MCF 10A (cell line): ENCODE measurements at regions not wholly inside any gene's neighbourhood (a gene's known extent, or its start where the extent isn't known, plus 50 kb on each side); places are given as distances from the start of the nearest gene placed in this dataset.

Experiments
- BruUV-seq: library from RNA; stranded (reverse); fragments of 400-500 nt; replicated peaks from 2 replicates; lab custom pipeline; 2021; lab: Mats Ljungman, UMichigan
- CTCF ChIA-PET: fragments of 300-600 bp; sonication (Branson Sonifier 250); formaldehyde crosslinking; extraction: SDS; loops from one replicate; lab custom pipeline; 2021; ENCODE audit warnings: antibody characterized with exemption, inconsistent platforms; lab: Yijun Ruan, JAX
- POLR2A ChIA-PET: fragments of 300-600, 350-650 bp; sonication (Branson Sonifier 250); formaldehyde crosslinking; extraction: SDS; loops from one replicate; lab custom pipeline; 2020; ENCODE audit warnings: antibody characterized with exemption, inconsistent platforms; lab: Yijun Ruan, JAX
- DNase-seq: peaks from one replicate; pipeline ENCODE4 v3.0.0-alpha.2; 2018; ENCODE audit not compliant: unreplicated experiment
- H3K27ac Mint-ChIP-seq: one replicate; pipeline ENCODE4 v1.8.0; 2022; ENCODE audit warnings: mild to moderate bottlenecking, low read depth, mixed read lengths; ENCODE audit not compliant: unreplicated experiment
- H3K27me3 Mint-ChIP-seq: one replicate; pipeline ENCODE4 v1.8.0; 2022; ENCODE audit warnings: mixed read lengths; ENCODE audit not compliant: insufficient read depth, unreplicated experiment
- H3K36me3 Mint-ChIP-seq: one replicate; pipeline ENCODE4 v1.8.0; 2022; ENCODE audit warnings: mild to moderate bottlenecking, moderate library complexity, mixed read lengths; ENCODE audit not compliant: insufficient read depth, unreplicated experiment
- H3K4me1 Mint-ChIP-seq: one replicate; pipeline ENCODE4 v1.8.0; 2022; ENCODE audit warnings: mixed read lengths; ENCODE audit not compliant: insufficient read depth, unreplicated experiment
- H3K4me3 Mint-ChIP-seq: one replicate; pipeline ENCODE4 v1.8.0; 2022; ENCODE audit warnings: mild to moderate bottlenecking, moderate library complexity, mixed read lengths; ENCODE audit not compliant: unreplicated experiment
- H3K9me3 Mint-ChIP-seq: one replicate; pipeline ENCODE4 v1.8.0; 2022; ENCODE audit warnings: mixed read lengths; ENCODE audit not compliant: unreplicated experiment
- intact Hi-C: fragments of 100-400 bp; cut with micrococcal nuclease; formaldehyde crosslinking; loops from 2 replicates; pipeline ENCODE4 v1.14.1; 2022
- TF ChIP-seq, protein P1 (sequence below): fragments of 200-600 bp; IDR thresholded peaks from one replicate; pipeline ENCODE4 v1.8.0; 2022; ENCODE audit warnings: antibody characterized with exemption, mild to moderate bottlenecking; ENCODE audit not compliant: unreplicated experiment

DNA sequence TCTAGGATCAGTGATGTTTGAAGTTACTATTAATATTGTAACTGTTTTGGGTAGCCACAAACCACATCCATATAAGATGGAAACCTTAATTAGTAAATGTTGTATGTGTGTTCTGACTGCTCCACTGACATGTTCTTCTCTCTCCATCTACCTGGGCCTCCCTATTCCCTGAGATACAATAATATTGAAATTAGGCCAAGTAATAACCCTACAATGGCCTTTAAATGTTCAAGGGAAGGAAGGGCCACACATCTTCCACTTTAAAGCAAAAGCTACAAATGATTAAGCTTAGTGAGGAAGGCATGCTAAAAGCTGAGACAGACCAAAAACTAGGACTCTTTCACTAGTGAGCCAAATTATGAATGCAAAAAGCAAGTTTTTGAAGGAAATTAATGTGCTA, 176.4 kb upstream of the ANK3 start:
- Mint-ChIP-seq H3K4me3 (no peak overlapping the region), H3K27me3 (no peaks in the 10 kb centered on the region), H3K9me3 (peaks cover 27% of the 10 kb centered on the region), H3K27ac (no peak overlapping the region), H3K4me1 (no peaks in the 10 kb centered on the region), H3K36me3 (no peaks in the 10 kb centered on the region)
- CTCF ChIA-PET: interaction anchor here (0.9 to 1.0 kb wide), 2 partner anchors 16 to 80 kb away, joined by 5 to 6 read pairs; no protein-coding TSS in a partner anchor
- POLR2A ChIA-PET: no interaction called here
- BruUV-seq: no TSS peak
- DNase-seq: no peak
- intact Hi-C loops: no loop called here
- TF ChIP-seq, protein P1, sequence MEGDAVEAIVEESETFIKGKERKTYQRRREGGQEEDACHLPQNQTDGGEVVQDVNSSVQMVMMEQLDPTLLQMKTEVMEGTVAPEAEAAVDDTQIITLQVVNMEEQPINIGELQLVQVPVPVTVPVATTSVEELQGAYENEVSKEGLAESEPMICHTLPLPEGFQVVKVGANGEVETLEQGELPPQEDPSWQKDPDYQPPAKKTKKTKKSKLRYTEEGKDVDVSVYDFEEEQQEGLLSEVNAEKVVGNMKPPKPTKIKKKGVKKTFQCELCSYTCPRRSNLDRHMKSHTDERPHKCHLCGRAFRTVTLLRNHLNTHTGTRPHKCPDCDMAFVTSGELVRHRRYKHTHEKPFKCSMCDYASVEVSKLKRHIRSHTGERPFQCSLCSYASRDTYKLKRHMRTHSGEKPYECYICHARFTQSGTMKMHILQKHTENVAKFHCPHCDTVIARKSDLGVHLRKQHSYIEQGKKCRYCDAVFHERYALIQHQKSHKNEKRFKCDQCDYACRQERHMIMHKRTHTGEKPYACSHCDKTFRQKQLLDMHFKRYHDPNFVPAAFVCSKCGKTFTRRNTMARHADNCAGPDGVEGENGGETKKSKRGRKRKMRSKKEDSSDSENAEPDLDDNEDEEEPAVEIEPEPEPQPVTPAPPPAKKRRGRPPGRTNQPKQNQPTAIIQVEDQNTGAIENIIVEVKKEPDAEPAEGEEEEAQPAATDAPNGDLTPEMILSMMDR: no peak

- H3K9me3 Mint-ChIP-seq: peaks cover 27% of the 10 kb centered on the region
- H3K27me3 Mint-ChIP-seq: no peaks in the 10 kb centered on the region
- POLR2A ChIA-PET: no interaction called here
- no peak overlapping the region for H3K4me3 Mint-ChIP-seq
- TF ChIP-seq, protein P1: no peak
- CTCF ChIA-PET: interaction anchor here (0.9 to 1.0 kb wide), 2 partner anchors 15 to 80 kb away, joined by 5 to 6 read pairs; no protein-coding TSS in a partner anchor
- no peak overlapping the region for H3K27ac Mint-ChIP-seq
- intact Hi-C loops: no loop called here
- no TSS peak for BruUV-seq
- DNase-seq: no peak
- H3K36me3 Mint-ChIP-seq: no peaks in the 10 kb centered on the region
- no peaks in the 10 kb centered on the region for H3K4me1 Mint-ChIP-seq
Observed at GRCh38 chr10:60565492-60565891, 175.8 kb upstream of the ANK3 start.

DNA sequence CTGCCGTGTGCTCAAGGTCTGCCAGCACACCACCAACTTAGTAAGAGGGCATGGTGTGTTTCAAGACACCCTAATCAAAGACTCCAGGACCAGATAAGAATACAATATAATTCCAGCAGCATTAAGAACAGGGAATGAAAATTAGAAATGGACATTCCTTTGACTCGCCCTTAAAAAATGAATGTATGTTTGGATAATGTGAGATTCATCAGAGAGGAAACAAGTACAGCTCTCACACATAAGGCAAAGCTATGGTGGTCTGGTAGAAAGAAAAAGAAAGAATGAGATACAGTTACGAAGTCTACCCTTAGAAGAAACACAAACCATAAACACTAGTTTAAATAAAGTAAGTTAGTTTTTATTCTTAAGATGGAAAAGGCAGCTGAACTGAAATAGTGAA, 174.8 kb upstream of the ANK3 start:
- no peak for DNase-seq
- Mint-ChIP-seq H3K4me1 (no peaks in the 10 kb centered on the region), H3K27ac (no peak overlapping the region), H3K36me3 (no peaks in the 10 kb centered on the region), H3K4me3 (no peak overlapping the region), H3K27me3 (no peaks in the 10 kb centered on the region), H3K9me3 (peaks cover 27% of the 10 kb centered on the region)
- ChIA-PET POLR2A (no interaction called here), CTCF (interaction anchor here (0.6 kb wide), 1 partner anchor 326 kb away, joined by 3 read pairs; no protein-coding TSS in a partner anchor)
- intact Hi-C loops: no loop called here
- BruUV-seq: no TSS peak
- TF ChIP-seq, protein P1: no peak

DNA sequence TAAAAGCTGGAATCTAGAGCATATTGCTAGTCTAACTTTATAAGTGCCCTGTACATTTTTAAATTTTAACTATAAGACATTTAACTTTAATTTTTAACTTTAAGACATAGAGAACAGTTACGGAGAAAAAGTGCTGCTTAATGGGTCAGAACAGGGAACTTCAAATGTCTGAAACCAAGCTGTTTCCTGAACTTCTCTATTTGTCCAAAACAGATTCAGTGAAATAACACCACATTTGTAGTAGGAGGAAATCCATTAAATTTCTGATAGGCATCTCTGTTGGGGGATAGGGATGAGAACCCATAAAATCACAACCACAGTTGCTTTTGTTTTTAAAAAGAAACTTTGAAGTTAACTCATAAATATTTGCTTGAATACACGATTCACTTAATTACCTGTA, 170.8 kb upstream of the ANK3 start:
- TF ChIP-seq, protein P1: no peak
- DNase-seq: no peak
- Mint-ChIP-seq H3K9me3 (peaks cover 3% of the 10 kb centered on the region), H3K36me3 (no peaks in the 10 kb centered on the region), H3K27me3 (no peaks in the 10 kb centered on the region), H3K4me3 (no peak overlapping the region), H3K27ac (no peak overlapping the region), H3K4me1 (no peaks in the 10 kb centered on the region)
- no TSS peak for BruUV-seq
- ChIA-PET POLR2A (no interaction called here), CTCF (interaction anchor here (0.8 kb wide), 1 partner anchor 208 kb away, joined by 5 read pairs; no protein-coding TSS in a partner anchor)
- intact Hi-C loops: no loop called here
